SIG-M5 treated with dmso at 0.1 percent for 504 hours (cell line): ENCODE measurements at regions not wholly inside any gene's neighbourhood (a gene's known extent, or its start where the extent isn't known, plus 50 kb on each side); places are given as distances from the start of the nearest gene placed in this dataset.

ENCODE experiments used
- DNase-seq: peaks from one replicate; lab custom pipeline; 2025; ENCODE audit not compliant: unreplicated experiment; lab: John Stamatoyannopoulos, UW

GRCh38 chr13:106143392-106143791 is 392.1 kb downstream of the EFNB2 start:
- no peak for DNase-seq

- no peak for DNase-seq
Observed at GRCh38 chr13:106140476-106140875, 395.0 kb downstream of the EFNB2 start.

- DNase-seq = no peak
Observed at GRCh38 chr13:106139942-106140341, 395.5 kb downstream of the EFNB2 start.

- no peak for DNase-seq
Observed at GRCh38 chr13:106139377-106139776, 396.1 kb downstream of the EFNB2 start.

- no peak for DNase-seq
Observed at GRCh38 chr13:106138620-106139019, 396.8 kb downstream of the EFNB2 start.

- DNase-seq = no peak
Observed at GRCh38 chr13:106133025-106133424, 402.4 kb downstream of the EFNB2 start.

- DNase-seq = no peak
Observed at GRCh38 chr13:106132216-106132615, 403.2 kb downstream of the EFNB2 start.

GRCh38 chr13:106129993-106130392 is 405.5 kb downstream of the EFNB2 start:
- DNase-seq = no peak

GRCh38 chr13:106129273-106129672 is 406.2 kb downstream of the EFNB2 start:
- DNase-seq = no peak

GRCh38 chr13:106122234-106122633 is 413.2 kb downstream of the EFNB2 start:
- DNase-seq = no peak

- no peak for DNase-seq
Observed at GRCh38 chr13:106121173-106121754, 414.2 kb downstream of the EFNB2 start.

GRCh38 chr13:106118996-106119395 is 416.5 kb downstream of the EFNB2 start:
- DNase-seq = no peak

- DNase-seq = no peak
Observed at GRCh38 chr13:106118050-106118449, 417.4 kb downstream of the EFNB2 start.

- DNase-seq = no peak
Observed at GRCh38 chr13:106117640-106118039, 417.8 kb downstream of the EFNB2 start.

- DNase-seq = no peak
Observed at GRCh38 chr13:106117035-106117434, 418.4 kb downstream of the EFNB2 start.

GRCh38 chr13:106115081-106115480 is 420.4 kb downstream of the EFNB2 start:
- DNase-seq = no peak

GRCh38 chr13:106113796-106114195 is 421.7 kb downstream of the EFNB2 start:
- DNase-seq = no peak

- no peak for DNase-seq
Observed at GRCh38 chr13:106112191-106112590, 423.3 kb downstream of the EFNB2 start.

- DNase-seq = no peak
Observed at GRCh38 chr13:106110241-106110855, 425.1 kb downstream of the EFNB2 start.

GRCh38 chr13:106109391-106109791 is 426.1 kb downstream of the EFNB2 start:
- DNase-seq = no peak

GRCh38 chr13:106108346-106108745 is 427.1 kb downstream of the EFNB2 start:
- DNase-seq = no peak

GRCh38 chr13:106107061-106107460 is 428.4 kb downstream of the EFNB2 start:
- no peak for DNase-seq

GRCh38 chr13:106105153-106105552 is 430.3 kb downstream of the EFNB2 start:
- DNase-seq = no peak
